ENCODE measurements at regions not wholly inside any gene's neighbourhood (a gene's known extent, or its start where the extent isn't known, plus 50 kb on each side); places are given as distances from the start of the nearest gene placed in this dataset.

DNA sequence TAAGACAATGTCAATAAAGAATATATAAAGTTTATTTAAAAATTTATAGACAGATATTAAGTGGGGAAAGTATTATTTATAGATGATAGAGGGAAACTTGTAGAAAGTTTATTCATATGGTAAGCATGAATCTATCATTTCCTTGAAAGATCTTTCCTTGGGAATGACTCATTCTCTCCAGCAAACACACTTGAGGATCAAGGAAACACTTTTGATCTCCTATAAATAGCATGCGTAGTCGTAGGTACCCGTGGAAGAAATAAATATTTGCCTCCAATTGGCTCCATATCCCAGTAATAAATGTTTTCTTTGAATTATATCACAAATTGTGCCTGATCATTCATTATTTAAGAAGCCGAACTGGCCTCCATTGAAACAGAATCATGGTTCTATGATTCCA lies 483.4 kb downstream of the RNF144A start:
- no peak overlapping the region for H3K4me3 ChIP-seq (ENCODE audit: low read depth, low read length)
- TF ChIP-seq, protein P1, sequence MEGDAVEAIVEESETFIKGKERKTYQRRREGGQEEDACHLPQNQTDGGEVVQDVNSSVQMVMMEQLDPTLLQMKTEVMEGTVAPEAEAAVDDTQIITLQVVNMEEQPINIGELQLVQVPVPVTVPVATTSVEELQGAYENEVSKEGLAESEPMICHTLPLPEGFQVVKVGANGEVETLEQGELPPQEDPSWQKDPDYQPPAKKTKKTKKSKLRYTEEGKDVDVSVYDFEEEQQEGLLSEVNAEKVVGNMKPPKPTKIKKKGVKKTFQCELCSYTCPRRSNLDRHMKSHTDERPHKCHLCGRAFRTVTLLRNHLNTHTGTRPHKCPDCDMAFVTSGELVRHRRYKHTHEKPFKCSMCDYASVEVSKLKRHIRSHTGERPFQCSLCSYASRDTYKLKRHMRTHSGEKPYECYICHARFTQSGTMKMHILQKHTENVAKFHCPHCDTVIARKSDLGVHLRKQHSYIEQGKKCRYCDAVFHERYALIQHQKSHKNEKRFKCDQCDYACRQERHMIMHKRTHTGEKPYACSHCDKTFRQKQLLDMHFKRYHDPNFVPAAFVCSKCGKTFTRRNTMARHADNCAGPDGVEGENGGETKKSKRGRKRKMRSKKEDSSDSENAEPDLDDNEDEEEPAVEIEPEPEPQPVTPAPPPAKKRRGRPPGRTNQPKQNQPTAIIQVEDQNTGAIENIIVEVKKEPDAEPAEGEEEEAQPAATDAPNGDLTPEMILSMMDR (IDR thresholded peaks at IDR 0.05; ENCODE audit: control insufficient read depth, extremely low read depth, insufficient read depth) = no peak
- no peak for DNase-seq (ENCODE audit: low read depth)

DNA sequence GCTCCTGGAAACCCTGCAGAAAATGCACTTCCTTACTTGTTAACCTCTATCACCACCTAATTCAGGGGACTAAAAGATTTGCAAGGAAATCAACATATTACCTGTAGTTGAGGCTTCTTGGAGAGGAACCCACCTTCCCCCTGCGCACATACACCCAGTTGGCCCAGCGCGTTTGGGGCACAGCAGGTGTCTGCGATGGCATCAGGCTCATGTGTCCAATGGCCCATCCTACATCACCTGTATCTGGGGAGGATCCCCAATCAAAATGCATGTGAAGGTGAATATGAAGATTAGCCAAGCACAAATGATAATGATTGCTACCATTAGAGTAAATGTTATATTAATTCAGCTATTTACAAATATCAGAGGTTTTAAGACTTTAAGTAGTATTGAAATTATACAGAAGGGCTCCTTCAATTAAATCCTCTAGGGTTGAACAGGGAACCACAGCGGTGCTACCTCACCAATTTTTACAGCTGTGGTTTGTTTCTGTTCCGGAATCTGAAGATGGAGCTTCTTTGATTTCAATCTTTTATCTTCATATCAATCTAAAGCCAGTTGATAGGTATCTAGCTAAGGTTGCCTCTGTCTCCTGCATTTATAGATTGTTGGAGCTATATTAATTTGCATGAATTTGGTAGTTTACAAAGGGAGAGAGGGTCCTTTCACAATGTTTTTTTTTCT lies 486.0 kb downstream of the RNF144A start:
- H3K4me3 ChIP-seq (ENCODE audit: low read depth, low read length) = no peak overlapping the region
- DNase-seq (ENCODE audit: low read depth) = no peak
- TF ChIP-seq, protein P1 (IDR thresholded peaks at IDR 0.05; ENCODE audit: control insufficient read depth, extremely low read depth, insufficient read depth) = no peak

DNA sequence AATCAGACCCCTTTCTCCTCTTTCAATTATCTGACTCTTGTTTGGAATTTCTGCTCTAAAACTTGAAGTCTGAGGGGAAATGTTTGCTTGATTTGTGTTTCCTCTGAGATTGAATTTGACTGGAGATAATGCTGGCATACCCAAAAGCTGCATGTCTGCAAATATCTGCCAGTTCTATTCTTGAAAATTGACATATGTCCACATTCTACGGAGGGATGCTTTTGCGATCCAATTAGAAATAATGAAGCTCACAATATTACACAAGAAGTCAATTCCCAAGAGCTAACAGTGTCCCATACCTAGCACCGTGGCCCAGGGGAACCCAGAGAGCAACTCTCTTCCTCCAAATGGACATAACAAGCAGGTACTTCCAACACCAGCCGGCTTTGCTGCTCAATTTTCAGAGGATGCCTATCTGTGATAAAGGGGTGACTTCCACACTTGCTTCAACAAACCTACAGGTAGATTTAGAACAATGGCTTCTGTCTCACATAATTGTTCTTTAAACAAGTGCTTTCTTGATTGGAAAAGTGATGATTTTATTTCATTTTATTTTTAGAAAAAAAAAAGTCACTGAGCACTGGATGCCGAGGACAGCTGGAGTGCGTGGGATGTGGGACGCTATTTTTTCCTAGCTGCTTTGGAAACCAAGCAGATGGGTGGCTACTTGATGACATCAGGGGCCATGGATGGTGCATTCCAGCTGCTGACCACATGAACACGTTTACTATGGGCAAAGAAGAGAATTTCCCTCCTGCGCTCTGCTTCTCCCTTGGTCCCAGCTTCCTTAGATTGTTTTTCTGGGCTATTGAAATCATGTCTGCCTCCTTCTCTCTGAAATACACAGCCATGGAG lies 488.9 kb downstream of the RNF144A start:
- DNase-seq (ENCODE audit: low read depth) = no peak
- no peak overlapping the region for H3K4me3 ChIP-seq (ENCODE audit: low read depth, low read length)
- TF ChIP-seq, protein P1 (IDR thresholded peaks at IDR 0.05; ENCODE audit: control insufficient read depth, extremely low read depth, insufficient read depth) = no peak

DNA sequence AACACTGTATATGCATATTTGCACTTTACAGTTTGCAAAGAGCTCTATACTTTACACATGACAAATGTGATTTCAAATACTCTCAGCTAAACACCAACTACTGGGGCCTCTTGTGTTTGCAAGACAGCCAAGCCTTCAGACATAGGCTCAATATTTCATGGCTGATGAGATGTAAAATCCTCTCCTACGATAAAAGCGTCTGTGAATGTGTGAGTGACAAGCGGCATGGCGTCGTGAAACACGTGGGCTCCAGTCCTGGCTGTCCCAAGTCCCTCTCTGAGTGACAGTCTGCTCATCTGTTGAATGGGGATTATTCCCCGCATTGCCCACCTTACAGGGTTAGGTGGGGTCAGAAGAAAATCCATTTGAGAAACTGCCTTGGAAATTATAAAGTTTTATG lies 489.8 kb downstream of the RNF144A start:
- TF ChIP-seq, protein P1 (IDR thresholded peaks at IDR 0.05; ENCODE audit: control insufficient read depth, extremely low read depth, insufficient read depth) = no peak
- DNase-seq (ENCODE audit: low read depth) = no peak
- no peak overlapping the region for H3K4me3 ChIP-seq (ENCODE audit: low read depth, low read length)

DNA sequence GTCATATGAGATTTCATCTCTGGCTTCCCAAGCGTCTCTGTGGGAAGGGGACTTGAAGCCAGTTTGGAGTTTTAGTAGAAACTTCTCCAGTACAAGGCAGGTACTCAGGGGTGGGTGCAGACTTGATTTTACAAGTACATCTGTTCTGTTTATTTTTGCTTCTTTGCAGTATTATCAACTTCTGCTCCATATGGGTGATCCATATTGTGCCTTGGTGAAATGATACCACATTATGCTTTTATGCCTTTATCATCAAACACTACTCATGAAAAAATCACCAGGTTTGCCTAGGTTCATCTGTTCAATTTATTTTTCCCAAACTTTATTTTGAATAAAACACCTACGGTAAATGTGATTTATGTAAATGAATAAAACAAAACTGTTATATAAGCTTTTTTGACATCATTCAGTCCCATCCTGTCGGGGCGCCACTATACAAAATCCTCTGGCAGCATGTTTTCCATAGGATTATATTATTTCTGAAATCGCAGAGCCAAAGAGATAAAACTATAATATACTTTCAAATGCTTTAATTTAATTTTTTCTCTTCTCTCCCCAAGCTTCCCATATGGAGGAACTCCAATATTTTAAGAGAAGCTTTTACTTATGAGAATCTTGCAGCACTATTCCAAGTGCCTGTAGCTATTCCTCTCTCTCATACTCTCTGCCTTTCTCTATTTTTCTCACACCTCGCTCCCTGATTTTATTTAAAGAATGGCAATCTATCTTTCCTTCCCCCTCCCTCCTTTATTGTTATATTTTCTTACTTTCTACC lies 490.9 kb downstream of the RNF144A start:
- TF ChIP-seq, protein P1 (IDR thresholded peaks at IDR 0.05; ENCODE audit: control insufficient read depth, extremely low read depth, insufficient read depth) = no peak
- no peak for DNase-seq (ENCODE audit: low read depth)
- H3K4me3 ChIP-seq (ENCODE audit: low read depth, low read length) = no peak overlapping the region

DNA sequence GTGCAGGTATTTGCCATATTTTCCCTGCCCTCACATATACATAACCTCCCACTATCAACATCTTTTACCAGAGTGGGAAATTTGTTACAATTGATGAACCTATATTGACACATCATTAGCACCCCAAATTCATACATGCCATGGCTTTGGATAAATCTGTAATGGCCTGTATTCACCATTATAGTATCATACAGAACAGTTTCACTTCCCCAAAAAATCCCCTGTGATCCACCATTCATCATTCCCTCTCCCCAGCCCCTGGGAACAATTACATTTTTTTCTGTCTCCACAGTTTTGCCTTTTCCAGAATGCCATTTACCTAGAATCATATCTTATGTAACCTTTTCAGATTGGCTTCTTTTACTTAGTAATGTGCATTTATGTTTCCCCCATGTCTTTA lies 494.5 kb downstream of the RNF144A start:
- DNase-seq (ENCODE audit: low read depth) = no peak
- TF ChIP-seq, protein P1 (IDR thresholded peaks at IDR 0.05; ENCODE audit: control insufficient read depth, extremely low read depth, insufficient read depth) = no peak
- H3K4me3 ChIP-seq (ENCODE audit: low read depth, low read length) = no peak overlapping the region
